Suprapubic skin (tissue), 4 donors: ENCODE measurements at regions not wholly inside any gene's neighbourhood (a gene's known extent, or its start where the extent isn't known, plus 50 kb on each side); places are given as distances from the start of the nearest gene placed in this dataset.

Experiments used
- DNase-seq, 2 donors: peaks; one replicate each; pipeline ENCODE4 v3.0.0-alpha.2; 2019; ENCODE audit warnings: low spot score in 2 of 2
- H3K27ac ChIP-seq: fragments of 200-600 bp; sonication (generic); one replicate; pipeline ENCODE4 v1.5.1; 2019
- H3K27me3 ChIP-seq: fragments of 200-600 bp; sonication (generic); one replicate; pipeline ENCODE4 v1.5.1; 2019
- H3K36me3 ChIP-seq: fragments of 200-600 bp; sonication (generic); one replicate; pipeline ENCODE4 v1.5.1; 2019
- H3K4me1 ChIP-seq: fragments of 200-600 bp; sonication (generic); one replicate; pipeline ENCODE4 v1.5.1; 2019
- H3K4me3 ChIP-seq: fragments of 200-600 bp; sonication (generic); one replicate; pipeline ENCODE4 v1.5.1; 2019; ENCODE audit warnings: mild to moderate bottlenecking
- H3K9me3 ChIP-seq: fragments of 200-600 bp; sonication (generic); one replicate; pipeline ENCODE4 v1.5.1; 2019
- CTCF ChIP-seq, 2 donors: fragments of 200-600 bp in 1 of 2; fragments of 450-650 bp in 1 of 2; sonication (generic) in 1 of 2; IDR thresholded peaks; one replicate each; pipeline ENCODE4 v1.5.1; 2016 to 2019; ENCODE audit warnings: antibody characterized with exemption in 2 of 2, mild to moderate bottlenecking in 1 of 2, moderate library complexity in 1 of 2
- EP300 ChIP-seq: sonication (generic); formaldehyde crosslinking; IDR thresholded peaks from one replicate; pipeline ENCODE4 v1.6.1; 2017; ENCODE audit warnings: antibody characterized with exemption
- POLR2A ChIP-seq, 2 donors: fragments of 450-650 bp; IDR thresholded peaks; one replicate each; pipeline ENCODE4 v1.6.1; 2017; ENCODE audit warnings: antibody characterized with exemption in 2 of 2, mild to moderate bottlenecking in 2 of 2, moderate library complexity in 2 of 2
- POLR2AphosphoS5 ChIP-seq, 3 donors: sonication (generic); formaldehyde crosslinking; IDR thresholded peaks; one replicate each; pipeline ENCODE4 v1.6.1; 2017; ENCODE audit warnings: antibody characterized with exemption in 3 of 3
- WGBS: methylation state at CpG from one replicate; pipeline ENCODE4 v1.1.5; 2018; 5-methylcytosine and 5-hydroxymethylcytosine counted together

GRCh38 chr16:80123189-80123588, 417.6 kb upstream of the DYNLRB2 start:
- Histone ChIP-seq H3K27ac (no peak overlapping the region), H3K9me3 (no peaks in the 10 kb centered on the region), H3K36me3 (no peaks in the 10 kb centered on the region), H3K27me3 (no peaks in the 10 kb centered on the region), H3K4me1 (peaks cover 35% of the 10 kb centered on the region), H3K4me3 (no peak overlapping the region)
- TF ChIP-seq EP300 (no peak), CTCF (IDR thresholded peaks at IDR 0.05) (no peak), POLR2AphosphoS5 (IDR thresholded peaks at IDR 0.05) (no peak), POLR2A (IDR thresholded peaks at IDR 0.05) (no peak)
- 39% methylated on average over 1 of the region's 1 CpG for WGBS
- no peak for DNase-seq

GRCh38 chr16:80122115-80122514, 418.7 kb upstream of the DYNLRB2 start:
- Histone ChIP-seq H3K4me1 (peaks cover 35% of the 10 kb centered on the region), H3K27me3 (no peaks in the 10 kb centered on the region), H3K9me3 (no peaks in the 10 kb centered on the region), H3K4me3 (no peak overlapping the region), H3K36me3 (no peaks in the 10 kb centered on the region), H3K27ac (peak overlapping the region; percentile 8)
- TF ChIP-seq EP300 (no peak), POLR2A (IDR thresholded peaks at IDR 0.05) (no peak), CTCF (IDR thresholded peaks at IDR 0.05) (no peak), POLR2AphosphoS5 (IDR thresholded peaks at IDR 0.05) (no peak)
- 30% methylated on average over 9 of the region's 9 CpGs for WGBS
- DNase-seq: peak; percentile 73 to 81

- peaks cover 35% of the 10 kb centered on the region for H3K4me1 ChIP-seq
- H3K36me3 ChIP-seq: no peaks in the 10 kb centered on the region
- H3K4me3 ChIP-seq: no peak overlapping the region
- H3K9me3 ChIP-seq: no peaks in the 10 kb centered on the region
- H3K27ac ChIP-seq: peak overlapping the region; percentile 8
- TF ChIP-seq EP300 (no peak), POLR2A (IDR thresholded peaks at IDR 0.05) (no peak), CTCF (IDR thresholded peaks at IDR 0.05) (no peak)
- DNase-seq: no peak
- WGBS: 32% methylated on average over 3 of the region's 3 CpGs
- no peaks in the 10 kb centered on the region for H3K27me3 ChIP-seq
These were observed 419.3 kb upstream of the DYNLRB2 start for GRCh38 chr16:80121522-80121909.

GRCh38 chr16:80120899-80121521, 419.8 kb upstream of the DYNLRB2 start:
- H3K27ac ChIP-seq: no peak overlapping the region

GRCh38 chr16:80117556-80118130, 423.1 kb upstream of the DYNLRB2 start:
- peaks cover 24% of the 10 kb centered on the region for H3K4me1 ChIP-seq
- H3K27me3 ChIP-seq: no peaks in the 10 kb centered on the region
- WGBS: 53% methylated on average over 4 of the region's 4 CpGs
- no peak for DNase-seq
- H3K36me3 ChIP-seq: no peaks in the 10 kb centered on the region
- TF ChIP-seq EP300 (no peak), POLR2AphosphoS5 (IDR thresholded peaks at IDR 0.05) (no peak), CTCF (IDR thresholded peaks at IDR 0.05) (no peak), POLR2A (IDR thresholded peaks at IDR 0.05) (no peak)
- H3K9me3 ChIP-seq: no peaks in the 10 kb centered on the region
- H3K4me3 ChIP-seq: no peak overlapping the region
- H3K27ac ChIP-seq: no peak overlapping the region

More at GRCh38 chr16:80120899-80121521, 419.8 kb upstream of the DYNLRB2 start:
- no peaks in the 10 kb centered on the region for H3K9me3 ChIP-seq
- H3K4me1 ChIP-seq: peaks cover 35% of the 10 kb centered on the region
- no peaks in the 10 kb centered on the region for H3K36me3 ChIP-seq
- no peak overlapping the region for H3K4me3 ChIP-seq
- no peaks in the 10 kb centered on the region for H3K27me3 ChIP-seq
- DNase-seq: no peak
- whole genome bisulfite sequencing: 58% methylated on average over 3 of the region's 3 CpGs
- no peak for TF ChIP-seq EP300
